Endothelial cell (in vitro differentiated cells): ENCODE measurements at regions not wholly inside any gene's neighbourhood (a gene's known extent, or its start where the extent isn't known, plus 50 kb on each side); places are given as distances from the start of the nearest gene placed in this dataset.

Experiments
- DNase-seq: peaks from one replicate; pipeline ENCODE4 v3.0.0; 2021; ENCODE audit warnings: low spot score
- H3K27ac Mint-ChIP-seq: one replicate; pipeline ENCODE4 v1.8.0; 2021; ENCODE audit warnings: mixed read lengths, inconsistent platforms; ENCODE audit not compliant: unreplicated experiment
- H3K27me3 Mint-ChIP-seq: one replicate; pipeline ENCODE4 v1.8.0; 2021; ENCODE audit warnings: mild to moderate bottlenecking, moderate library complexity, mixed read lengths, inconsistent platforms; ENCODE audit not compliant: unreplicated experiment
- H3K36me3 Mint-ChIP-seq: one replicate; pipeline ENCODE4 v1.8.0; 2021; ENCODE audit warnings: mild to moderate bottlenecking, low read depth, mixed read lengths, inconsistent platforms; ENCODE audit not compliant: unreplicated experiment
- H3K4me1 Mint-ChIP-seq: one replicate; pipeline ENCODE4 v1.8.0; 2021; ENCODE audit warnings: mild to moderate bottlenecking, mixed read lengths, inconsistent platforms; ENCODE audit not compliant: unreplicated experiment
- H3K4me3 Mint-ChIP-seq: one replicate; pipeline ENCODE4 v1.8.0; 2021; ENCODE audit warnings: mild to moderate bottlenecking, mixed read lengths, inconsistent platforms; ENCODE audit not compliant: unreplicated experiment
- H3K9me3 Mint-ChIP-seq: one replicate; pipeline ENCODE4 v1.8.0; 2021; ENCODE audit warnings: mixed read lengths, inconsistent platforms; ENCODE audit not compliant: unreplicated experiment
- CTCF ChIP-seq: fragments of 200-600 bp; sonication (generic); IDR thresholded peaks from one replicate; pipeline ENCODE4 v1.5.0; 2021; ENCODE audit warnings: antibody characterized with exemption; ENCODE audit not compliant: unreplicated experiment

- no peak for DNase-seq
- no peaks in the 10 kb centered on the region for H3K9me3 Mint-ChIP-seq
- H3K27ac Mint-ChIP-seq = no peak overlapping the region
Measured at GRCh38 chr11:86134580-86135318, 65.9 kb upstream of the PICALM start.

GRCh38 chr11:86132667-86133249 is 63.9 kb upstream of the PICALM start:
- Mint-ChIP-seq H3K4me3 (no peak overlapping the region), H3K9me3 (no peaks in the 10 kb centered on the region), H3K4me1 (peaks cover 5% of the 10 kb centered on the region), H3K27me3 (no peaks in the 10 kb centered on the region), H3K36me3 (no peaks in the 10 kb centered on the region), H3K27ac (no peak overlapping the region)
- no peak for TF ChIP-seq CTCF
- no peak for DNase-seq

More at GRCh38 chr11:86134580-86135318, 65.9 kb upstream of the PICALM start:
- Mint-ChIP-seq H3K4me1 (peaks cover 5% of the 10 kb centered on the region), H3K36me3 (no peaks in the 10 kb centered on the region), H3K4me3 (no peak overlapping the region), H3K27me3 (no peaks in the 10 kb centered on the region)
- TF ChIP-seq CTCF = no peak

- Mint-ChIP-seq H3K36me3 (no peaks in the 10 kb centered on the region), H3K4me3 (no peak overlapping the region), H3K27ac (no peak overlapping the region), H3K4me1 (peaks cover 4% of the 10 kb centered on the region), H3K27me3 (no peaks in the 10 kb centered on the region), H3K9me3 (no peaks in the 10 kb centered on the region)
- no peak for DNase-seq
- no peak for TF ChIP-seq CTCF
Measured at GRCh38 chr11:86129740-86130540, 61.1 kb upstream of the PICALM start.

- H3K36me3 Mint-ChIP-seq = no peaks in the 10 kb centered on the region
- H3K9me3 Mint-ChIP-seq = no peaks in the 10 kb centered on the region
- H3K4me3 Mint-ChIP-seq = no peak overlapping the region
- peaks cover 2% of the 10 kb centered on the region for H3K4me1 Mint-ChIP-seq
- DNase-seq = no peak
- no peak for TF ChIP-seq CTCF
- H3K27me3 Mint-ChIP-seq = no peaks in the 10 kb centered on the region
- no peak overlapping the region for H3K27ac Mint-ChIP-seq
Measured at GRCh38 chr11:86128914-86129313, 60.0 kb upstream of the PICALM start.
